T-helper 2 cell treated with Interferon-gamma antibody and Interleukin-4, amounts not matched to agents 5 μg/mL and 100 μg/mL, for 36 hours (primary cell): ENCODE measurements at regions not wholly inside any gene's neighbourhood (a gene's known extent, or its start where the extent isn't known, plus 50 kb on each side); places are given as distances from the start of the nearest gene placed in this dataset.

Source experiments
- DNase-seq: peaks from one replicate; pipeline ENCODE4 v3.0.0; 2021; ENCODE audit warnings: low spot score
- H3K27ac Mint-ChIP-seq: one replicate; pipeline ENCODE4 v1.8.0; 2021; ENCODE audit warnings: mild to moderate bottlenecking, mixed read lengths
- H3K27me3 Mint-ChIP-seq: one replicate; pipeline ENCODE4 v1.8.0; 2021; ENCODE audit warnings: low read depth, mixed read lengths
- H3K36me3 Mint-ChIP-seq: one replicate; pipeline ENCODE4 v1.8.0; 2021; ENCODE audit warnings: low read depth, mixed read lengths
- H3K4me1 Mint-ChIP-seq: one replicate; pipeline ENCODE4 v1.8.0; 2021; ENCODE audit warnings: low read depth, mixed read lengths
- H3K4me3 Mint-ChIP-seq: one replicate; pipeline ENCODE4 v1.8.0; 2022; ENCODE audit warnings: mild to moderate bottlenecking, moderate library complexity, mixed read lengths
- H3K9me3 Mint-ChIP-seq: one replicate; pipeline ENCODE4 v1.8.0; 2021; ENCODE audit warnings: mixed read lengths

- no peak overlapping the region for H3K4me3 Mint-ChIP-seq
Measured at GRCh38 chr3:117129516-117129915, 419.9 kb downstream of the TUSC7 start.

GRCh38 chr3:117130222-117130621 lies 420.6 kb downstream of the TUSC7 start:
- no peaks in the 10 kb centered on the region for H3K36me3 Mint-ChIP-seq
- no peak overlapping the region for H3K27ac Mint-ChIP-seq
- H3K27me3 Mint-ChIP-seq, result no peaks in the 10 kb centered on the region
- no peak for DNase-seq
- H3K9me3 Mint-ChIP-seq, result no peaks in the 10 kb centered on the region
- H3K4me3 Mint-ChIP-seq, result no peak overlapping the region
- H3K4me1 Mint-ChIP-seq, result no peaks in the 10 kb centered on the region

More at GRCh38 chr3:117129516-117129915, 419.9 kb downstream of the TUSC7 start:
- DNase-seq, result no peak
- Mint-ChIP-seq H3K9me3 (no peaks in the 10 kb centered on the region), H3K4me1 (no peaks in the 10 kb centered on the region), H3K36me3 (no peaks in the 10 kb centered on the region), H3K27ac (no peak overlapping the region), H3K27me3 (no peaks in the 10 kb centered on the region)

- Mint-ChIP-seq H3K27ac (no peak overlapping the region), H3K4me1 (no peaks in the 10 kb centered on the region), H3K27me3 (no peaks in the 10 kb centered on the region), H3K9me3 (no peaks in the 10 kb centered on the region), H3K4me3 (no peak overlapping the region), H3K36me3 (no peaks in the 10 kb centered on the region)
- DNase-seq, result no peak
Measured at GRCh38 chr3:117131259-117131658, 421.7 kb downstream of the TUSC7 start.

GRCh38 chr3:117133066-117133465 lies 423.5 kb downstream of the TUSC7 start:
- no peaks in the 10 kb centered on the region for H3K27me3 Mint-ChIP-seq
- no peak for DNase-seq
- H3K4me3 Mint-ChIP-seq, result no peak overlapping the region
- no peak overlapping the region for H3K27ac Mint-ChIP-seq
- H3K36me3 Mint-ChIP-seq, result no peaks in the 10 kb centered on the region
- no peaks in the 10 kb centered on the region for H3K9me3 Mint-ChIP-seq
- no peaks in the 10 kb centered on the region for H3K4me1 Mint-ChIP-seq

- H3K36me3 Mint-ChIP-seq, result no peaks in the 10 kb centered on the region
- no peaks in the 10 kb centered on the region for H3K27me3 Mint-ChIP-seq
- DNase-seq, result no peak
- H3K4me1 Mint-ChIP-seq, result no peaks in the 10 kb centered on the region
- no peak overlapping the region for H3K27ac Mint-ChIP-seq
- no peak overlapping the region for H3K4me3 Mint-ChIP-seq
- H3K9me3 Mint-ChIP-seq, result no peaks in the 10 kb centered on the region
Measured at GRCh38 chr3:117135207-117135606, 425.6 kb downstream of the TUSC7 start.

GRCh38 chr3:117136003-117136402 lies 426.4 kb downstream of the TUSC7 start:
- no peak overlapping the region for H3K27ac Mint-ChIP-seq
- no peaks in the 10 kb centered on the region for H3K9me3 Mint-ChIP-seq
- no peaks in the 10 kb centered on the region for H3K36me3 Mint-ChIP-seq

GRCh38 chr3:117137065-117137464 lies 427.5 kb downstream of the TUSC7 start:
- Mint-ChIP-seq H3K27me3 (no peaks in the 10 kb centered on the region), H3K4me1 (no peaks in the 10 kb centered on the region), H3K27ac (no peak overlapping the region), H3K36me3 (no peaks in the 10 kb centered on the region), H3K9me3 (no peaks in the 10 kb centered on the region), H3K4me3 (no peak overlapping the region)
- DNase-seq, result no peak

More at GRCh38 chr3:117136003-117136402, 426.4 kb downstream of the TUSC7 start:
- Mint-ChIP-seq H3K4me3 (no peak overlapping the region), H3K27me3 (no peaks in the 10 kb centered on the region), H3K4me1 (no peaks in the 10 kb centered on the region)
- DNase-seq, result no peak

GRCh38 chr3:117139681-117140080 lies 430.1 kb downstream of the TUSC7 start:
- H3K4me3 Mint-ChIP-seq, result no peak overlapping the region
- H3K4me1 Mint-ChIP-seq, result no peaks in the 10 kb centered on the region
- H3K27me3 Mint-ChIP-seq, result no peaks in the 10 kb centered on the region
- no peaks in the 10 kb centered on the region for H3K36me3 Mint-ChIP-seq
- peaks cover 5% of the 10 kb centered on the region for H3K9me3 Mint-ChIP-seq
- DNase-seq, result no peak
- H3K27ac Mint-ChIP-seq, result no peak overlapping the region

GRCh38 chr3:117141812-117142211 lies 432.2 kb downstream of the TUSC7 start:
- H3K36me3 Mint-ChIP-seq, result no peaks in the 10 kb centered on the region
- H3K4me3 Mint-ChIP-seq, result no peak overlapping the region
- no peak overlapping the region for H3K27ac Mint-ChIP-seq
- DNase-seq, result no peak
- no peaks in the 10 kb centered on the region for H3K27me3 Mint-ChIP-seq
- peaks cover 5% of the 10 kb centered on the region for H3K9me3 Mint-ChIP-seq
- no peaks in the 10 kb centered on the region for H3K4me1 Mint-ChIP-seq

- no peak for DNase-seq
- H3K4me1 Mint-ChIP-seq, result no peaks in the 10 kb centered on the region
- H3K27me3 Mint-ChIP-seq, result no peaks in the 10 kb centered on the region
- H3K4me3 Mint-ChIP-seq, result no peak overlapping the region
- H3K36me3 Mint-ChIP-seq, result no peaks in the 10 kb centered on the region
- H3K27ac Mint-ChIP-seq, result no peak overlapping the region
- peaks cover 5% of the 10 kb centered on the region for H3K9me3 Mint-ChIP-seq
Measured at GRCh38 chr3:117144853-117145252, 435.3 kb downstream of the TUSC7 start.

- Mint-ChIP-seq H3K27ac (no peak overlapping the region), H3K36me3 (no peaks in the 10 kb centered on the region)
Measured at GRCh38 chr3:117145677-117146076, 436.1 kb downstream of the TUSC7 start.

GRCh38 chr3:117146571-117146970 lies 437.0 kb downstream of the TUSC7 start:
- H3K4me1 Mint-ChIP-seq, result no peaks in the 10 kb centered on the region
- peaks cover 5% of the 10 kb centered on the region for H3K9me3 Mint-ChIP-seq
- DNase-seq, result no peak
- no peaks in the 10 kb centered on the region for H3K27me3 Mint-ChIP-seq
- H3K4me3 Mint-ChIP-seq, result no peak overlapping the region
- H3K36me3 Mint-ChIP-seq, result no peaks in the 10 kb centered on the region
- H3K27ac Mint-ChIP-seq, result no peak overlapping the region

More at GRCh38 chr3:117145677-117146076, 436.1 kb downstream of the TUSC7 start:
- DNase-seq, result no peak
- no peaks in the 10 kb centered on the region for H3K27me3 Mint-ChIP-seq
- peaks cover 5% of the 10 kb centered on the region for H3K9me3 Mint-ChIP-seq
- no peaks in the 10 kb centered on the region for H3K4me1 Mint-ChIP-seq
- no peak overlapping the region for H3K4me3 Mint-ChIP-seq

GRCh38 chr3:117149584-117149983 lies 440.0 kb downstream of the TUSC7 start:
- Mint-ChIP-seq H3K27me3 (no peaks in the 10 kb centered on the region), H3K27ac (no peak overlapping the region), H3K9me3 (no peaks in the 10 kb centered on the region), H3K4me3 (no peak overlapping the region), H3K36me3 (no peaks in the 10 kb centered on the region), H3K4me1 (no peaks in the 10 kb centered on the region)
- no peak for DNase-seq

- no peaks in the 10 kb centered on the region for H3K27me3 Mint-ChIP-seq
- no peaks in the 10 kb centered on the region for H3K9me3 Mint-ChIP-seq
- no peak overlapping the region for H3K4me3 Mint-ChIP-seq
- no peaks in the 10 kb centered on the region for H3K36me3 Mint-ChIP-seq
- no peak overlapping the region for H3K27ac Mint-ChIP-seq
- DNase-seq, result no peak
- H3K4me1 Mint-ChIP-seq, result no peaks in the 10 kb centered on the region
Measured at GRCh38 chr3:117150628-117151027, 441.0 kb downstream of the TUSC7 start.

GRCh38 chr3:117160176-117160575 lies 450.6 kb downstream of the TUSC7 start:
- Mint-ChIP-seq H3K4me3 (no peak overlapping the region), H3K36me3 (no peaks in the 10 kb centered on the region), H3K27ac (no peak overlapping the region), H3K9me3 (peaks cover 4% of the 10 kb centered on the region), H3K4me1 (no peaks in the 10 kb centered on the region), H3K27me3 (no peaks in the 10 kb centered on the region)
- DNase-seq, result no peak
